Mesenteric fat pad (tissue), 1 donor: ENCODE measurements at regions not wholly inside any gene's neighbourhood (a gene's known extent, or its start where the extent isn't known, plus 50 kb on each side); places are given as distances from the start of the nearest gene placed in this dataset.
"Not testable (repeated sequence)": the region's sequence is repeated elsewhere in the genome, so short reads cannot be mapped to it uniquely, and the experiment has no call there.

Source experiments
- DNase-seq: peaks from one replicate; pipeline ENCODE4 v3.0.0-alpha.2; 2020; ENCODE audit warnings: low spot score
- donor health status: DM: yes; HTN: yes; CAD: no.

DNA sequence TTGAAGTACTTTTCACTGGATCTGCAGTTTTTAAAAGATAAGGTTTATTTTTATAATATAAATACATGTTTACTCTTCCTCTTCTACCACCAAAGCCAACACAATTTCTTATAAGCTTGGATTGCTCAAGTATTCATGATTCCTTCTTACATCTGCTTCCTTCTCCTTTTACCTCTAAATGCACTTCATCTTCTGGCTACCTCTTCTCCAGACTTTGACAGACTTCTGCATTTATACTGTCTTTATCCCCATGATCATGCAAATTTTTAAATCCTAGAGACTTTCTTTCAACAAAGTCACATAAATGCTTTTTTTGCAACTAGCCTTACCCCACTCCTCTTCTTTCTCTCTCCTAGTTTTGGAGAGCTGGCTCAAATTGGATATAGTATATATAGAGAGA is 142.9 kb downstream of the TFAP2B start:
- DNase-seq: no peak

DNA sequence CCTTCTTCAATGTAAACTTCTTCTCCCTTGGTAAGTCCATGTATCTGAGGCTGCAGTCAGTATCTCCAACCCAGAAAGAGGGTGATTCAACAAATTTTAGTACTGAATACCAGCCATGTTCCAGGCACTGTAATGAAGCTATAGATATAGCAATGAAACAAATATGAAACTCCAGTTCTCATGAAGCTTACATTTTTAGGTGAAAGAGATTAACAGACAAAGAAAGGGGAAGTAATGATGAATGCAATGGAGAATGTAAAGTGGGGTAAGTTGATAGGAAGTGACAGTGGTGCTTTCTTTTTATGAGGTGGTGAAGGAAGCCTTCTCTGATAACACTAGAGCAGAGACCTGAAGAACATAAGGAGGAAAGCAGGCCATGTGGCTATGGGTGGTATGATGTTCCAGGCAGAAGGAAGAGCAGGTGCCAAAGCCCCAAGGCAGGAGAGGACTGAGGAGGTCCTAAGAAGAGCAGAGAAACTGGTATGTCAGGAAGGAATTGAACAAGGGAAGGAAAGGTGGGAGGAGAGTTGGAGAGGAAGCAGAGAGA is 143.6 kb downstream of the TFAP2B start:
- DNase-seq: no peak

DNA sequence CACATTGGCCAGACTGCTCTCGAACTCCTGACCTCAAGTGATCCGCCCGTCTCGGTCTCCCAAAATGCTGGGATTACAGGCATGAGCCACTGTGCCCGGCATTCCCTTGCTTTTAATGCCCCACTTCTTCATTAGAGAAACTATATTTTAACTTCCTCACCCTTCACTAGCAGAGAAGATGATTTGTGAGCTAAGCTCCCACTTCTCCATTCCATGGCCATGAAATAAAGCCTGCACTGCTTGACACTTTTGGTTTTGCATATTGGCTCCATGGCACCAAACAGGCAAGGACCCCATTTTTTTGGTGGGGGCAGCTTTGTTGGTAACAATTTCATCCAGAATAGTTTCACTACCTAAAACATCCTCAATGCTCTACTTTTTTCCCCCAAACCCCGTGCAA is 145.3 kb downstream of the TFAP2B start:
- DNase-seq: no peak

DNA sequence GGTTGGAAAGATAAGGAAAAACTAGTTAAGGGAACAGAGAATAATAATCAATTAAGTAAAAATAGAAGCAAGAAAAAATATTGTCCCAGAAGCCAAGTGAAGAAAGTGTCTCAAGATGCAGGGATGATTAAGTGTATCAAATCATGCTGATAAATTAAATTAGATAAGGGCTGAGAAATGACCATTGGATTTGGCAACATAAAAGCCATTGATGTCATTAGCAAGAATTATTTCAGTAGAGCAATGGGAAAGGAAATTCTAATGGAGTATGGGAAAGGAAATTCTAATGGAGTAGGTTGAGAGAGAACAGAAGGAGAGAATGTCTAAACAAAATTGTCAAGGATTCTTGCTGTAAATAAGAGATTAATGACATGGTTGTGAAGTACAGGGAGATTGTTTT is 146.8 kb downstream of the TFAP2B start:
- DNase-seq: no peak

DNA sequence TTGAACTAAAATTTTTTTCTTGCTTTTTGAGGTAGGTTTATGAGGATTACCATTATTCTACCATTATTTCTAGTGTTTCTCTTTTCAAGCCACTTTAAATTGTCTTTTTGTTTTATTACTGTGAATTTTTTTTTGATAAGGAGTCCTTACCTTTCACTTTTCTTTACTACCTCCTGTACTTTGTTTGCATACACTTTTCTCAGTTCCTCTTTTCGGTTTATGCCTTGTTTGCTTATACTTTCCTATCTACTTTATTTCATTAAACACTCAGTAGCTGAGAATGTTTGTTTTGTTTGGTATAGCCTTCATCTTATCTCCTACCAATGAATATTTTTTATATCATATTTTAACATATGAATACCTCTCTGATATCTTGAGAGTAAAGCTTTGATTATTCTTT is 147.9 kb downstream of the TFAP2B start:
- DNase-seq: no peak

DNA sequence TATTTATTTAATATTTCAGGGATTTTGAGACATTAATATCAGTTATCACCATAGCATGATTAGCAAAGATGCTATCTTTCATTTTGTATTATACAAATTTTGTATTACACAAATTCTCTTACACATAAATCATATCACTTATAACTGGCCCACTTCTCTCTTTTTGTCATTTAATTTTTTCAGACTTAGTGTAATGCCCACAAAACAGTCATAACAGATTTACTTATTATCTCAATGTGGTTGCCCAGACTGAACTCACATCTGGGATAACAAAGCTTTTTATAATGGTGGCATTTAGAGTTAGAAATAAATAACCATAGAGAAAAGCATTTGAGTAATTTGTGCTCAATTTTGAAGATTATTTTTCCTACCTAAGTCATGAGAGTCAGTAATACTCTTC is 148.3 kb downstream of the TFAP2B start:
- no peak for DNase-seq

DNA sequence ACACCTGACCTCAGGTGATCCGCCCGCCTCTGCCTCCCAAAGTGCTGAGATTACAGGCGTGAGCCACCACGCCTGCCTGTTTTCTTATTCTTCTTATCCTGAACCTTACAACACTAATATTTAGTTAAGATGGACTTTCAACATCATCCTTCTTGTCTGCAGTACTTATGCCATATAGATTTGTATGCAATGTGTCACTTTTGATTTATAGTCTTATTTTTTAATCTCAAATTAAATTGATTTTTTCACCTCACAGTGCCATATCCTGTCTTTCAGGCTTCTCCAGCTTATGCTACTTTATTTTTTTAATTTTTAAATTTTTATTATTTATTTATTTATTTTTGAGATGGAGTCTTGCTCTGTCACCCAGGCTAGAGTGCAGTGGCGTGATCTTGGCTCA is 149.6 kb downstream of the TFAP2B start:
- DNase-seq: not testable (repeated sequence)

DNA sequence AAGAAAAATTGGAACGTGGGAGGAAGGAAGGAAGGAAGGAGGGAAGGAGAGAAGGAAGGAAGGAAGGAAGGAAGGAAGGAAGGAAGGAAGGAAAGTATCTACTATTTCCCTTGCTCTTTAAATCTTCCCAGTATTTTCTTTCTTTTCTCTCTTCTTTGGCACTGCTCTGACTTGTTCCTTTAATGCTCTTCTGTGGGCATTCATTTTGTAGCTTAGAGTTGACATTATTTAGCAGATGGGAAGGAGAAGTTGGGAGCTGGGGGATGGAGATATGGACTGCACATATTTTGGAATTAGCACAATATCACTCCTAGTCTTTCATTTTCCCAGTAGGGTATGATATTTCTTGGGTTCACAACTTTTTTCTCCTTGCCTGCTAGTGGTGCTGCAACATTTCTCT is 152.2 kb downstream of the TFAP2B start:
- no peak for DNase-seq

DNA sequence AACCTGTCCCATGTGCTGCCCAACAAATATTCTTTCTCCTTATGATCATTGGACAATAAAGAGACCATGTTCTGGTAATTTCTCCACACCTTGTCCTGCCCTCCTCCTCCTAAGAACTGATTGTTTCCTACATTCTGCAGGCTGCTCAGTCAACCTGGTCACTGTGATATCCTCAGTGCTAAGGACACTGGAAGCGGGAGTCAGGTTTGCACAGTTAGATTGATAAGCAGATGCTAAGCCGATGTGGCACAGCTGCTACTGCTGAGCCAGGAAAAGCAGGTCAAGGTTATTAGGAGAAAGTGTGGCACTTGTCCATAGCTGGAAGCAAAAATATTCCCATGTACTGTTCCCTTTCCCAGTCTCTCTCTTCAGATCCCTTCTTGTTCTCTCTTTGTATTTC is 154.8 kb downstream of the TFAP2B start:
- DNase-seq: no peak

DNA sequence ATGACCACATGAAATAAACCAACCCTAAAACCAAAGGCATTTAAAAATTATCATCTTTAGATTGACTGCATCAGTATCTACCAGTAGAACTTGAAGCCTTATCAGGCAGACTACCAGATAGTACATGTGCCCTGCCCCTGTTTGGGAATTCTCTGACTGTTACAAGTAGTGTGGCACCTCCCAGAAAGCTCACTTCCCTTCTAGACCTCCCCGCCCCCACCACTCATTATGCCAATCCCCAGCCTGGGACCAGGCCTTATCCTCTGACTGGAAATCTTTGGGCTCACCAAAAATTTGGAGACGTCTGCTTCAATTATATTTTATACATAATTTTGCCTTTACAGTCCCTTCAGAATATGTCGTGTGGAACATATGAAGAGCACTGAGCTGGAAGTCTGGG is 155.6 kb downstream of the TFAP2B start:
- DNase-seq: no peak

DNA sequence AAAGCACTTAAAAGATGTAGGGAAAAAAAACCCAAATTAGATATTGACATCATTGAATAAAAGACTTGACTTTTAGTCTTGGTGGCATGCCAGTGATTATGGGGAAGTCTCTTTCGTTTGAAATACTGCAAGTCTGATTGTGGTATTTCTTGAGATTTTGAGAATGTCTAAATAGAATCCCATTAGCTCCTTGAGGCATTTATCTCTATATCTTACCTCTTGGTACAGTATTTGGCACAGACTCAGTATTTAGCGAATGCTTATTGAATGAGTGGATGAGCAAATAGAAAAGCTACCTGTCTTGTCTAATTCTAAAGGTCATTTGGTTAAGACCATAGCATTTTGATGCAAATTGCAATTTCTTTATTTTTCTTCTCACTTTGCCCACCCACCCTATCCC is 156.5 kb downstream of the TFAP2B start:
- DNase-seq: no peak

DNA sequence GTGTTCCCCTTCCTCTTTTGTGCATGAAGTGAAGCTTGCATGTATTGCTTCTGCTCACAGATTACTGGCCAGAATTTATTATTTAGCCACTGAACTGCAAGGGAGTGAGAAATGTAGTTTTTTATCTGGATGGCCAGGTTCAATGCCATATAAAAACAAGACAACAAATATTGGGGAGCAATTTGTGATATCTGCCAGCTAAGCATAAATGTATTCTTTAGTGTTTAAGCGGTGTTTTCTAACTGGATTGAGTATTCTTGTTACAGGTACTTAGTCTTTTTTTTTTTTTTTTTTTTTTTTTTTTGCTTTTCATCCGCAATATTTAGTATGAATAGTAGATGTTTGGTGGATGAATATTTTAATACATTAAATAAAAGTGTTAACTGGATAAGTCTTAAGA is 158.2 kb downstream of the TFAP2B start:
- DNase-seq: no peak

DNA sequence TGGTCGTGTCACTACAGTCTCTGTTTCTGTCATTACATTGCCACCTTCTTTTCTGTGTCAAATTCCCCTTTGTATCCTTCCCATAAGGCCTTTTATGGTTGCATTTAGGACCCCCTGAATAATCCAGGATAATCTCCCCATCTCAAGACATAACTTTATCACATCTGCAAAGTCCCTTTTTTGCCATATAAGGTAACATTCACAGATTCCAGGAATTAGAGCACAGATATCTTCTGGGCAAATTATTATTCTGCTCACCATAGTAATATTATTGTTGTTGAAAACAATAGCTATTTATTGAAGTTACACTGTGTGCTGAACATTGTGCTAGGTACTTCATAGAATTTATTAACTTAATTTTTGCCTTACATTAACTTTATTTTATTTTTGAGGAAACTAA is 159.1 kb downstream of the TFAP2B start:
- no peak for DNase-seq

DNA sequence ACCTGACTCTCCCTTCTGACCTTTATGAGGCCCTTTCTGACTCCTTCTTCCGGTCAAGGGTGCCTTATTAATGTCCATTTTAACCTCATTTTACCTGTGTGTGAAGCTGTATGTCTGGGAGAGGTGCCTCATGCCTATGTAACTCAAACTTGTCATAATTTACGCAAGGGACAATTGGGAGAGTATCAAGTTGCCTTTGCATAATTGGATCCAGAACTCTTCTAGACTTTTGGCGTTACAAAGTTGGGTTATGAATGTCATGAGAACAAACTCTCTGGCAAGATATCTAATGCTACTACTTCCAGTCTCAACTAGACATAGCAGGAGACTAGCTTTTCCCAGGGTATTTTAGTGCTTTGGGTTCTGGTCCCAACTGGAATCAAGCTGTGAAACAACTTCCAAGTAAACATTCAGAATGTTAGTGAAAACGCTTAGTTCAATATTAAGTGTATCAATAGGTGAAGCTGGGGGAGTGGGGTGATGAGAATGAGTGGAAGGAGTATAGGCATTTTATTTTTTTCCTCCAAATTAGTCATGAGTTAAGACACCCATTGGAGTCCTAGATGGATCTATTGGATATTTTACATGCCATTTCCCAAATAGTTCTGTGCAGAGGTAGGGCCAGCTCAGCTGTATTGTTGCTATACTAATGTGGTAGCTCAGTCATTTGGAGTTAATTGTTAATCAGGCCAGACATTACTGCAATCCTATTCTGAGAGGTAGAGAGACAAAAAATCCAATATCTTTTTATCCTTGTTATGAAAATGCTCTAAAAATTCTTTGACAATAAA is 159.9 kb downstream of the TFAP2B start:
- DNase-seq: no peak

DNA sequence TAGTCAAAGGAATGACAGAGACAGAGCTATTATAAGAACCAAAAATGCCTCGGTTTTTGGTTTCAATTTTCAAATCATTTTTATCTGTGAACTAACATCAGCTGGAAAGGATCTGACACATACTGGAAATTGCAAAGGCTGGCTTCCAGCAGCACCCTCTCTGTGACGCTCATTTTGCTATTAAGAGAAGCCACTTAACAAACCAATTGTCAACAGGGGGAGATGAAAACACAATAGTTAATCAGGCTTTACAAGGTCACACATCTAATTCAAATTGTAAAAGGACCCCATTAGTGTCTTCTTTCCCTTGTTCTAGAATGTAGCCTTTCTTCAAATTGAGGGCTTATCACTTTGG is 160.5 kb downstream of the TFAP2B start:
- no peak for DNase-seq

DNA sequence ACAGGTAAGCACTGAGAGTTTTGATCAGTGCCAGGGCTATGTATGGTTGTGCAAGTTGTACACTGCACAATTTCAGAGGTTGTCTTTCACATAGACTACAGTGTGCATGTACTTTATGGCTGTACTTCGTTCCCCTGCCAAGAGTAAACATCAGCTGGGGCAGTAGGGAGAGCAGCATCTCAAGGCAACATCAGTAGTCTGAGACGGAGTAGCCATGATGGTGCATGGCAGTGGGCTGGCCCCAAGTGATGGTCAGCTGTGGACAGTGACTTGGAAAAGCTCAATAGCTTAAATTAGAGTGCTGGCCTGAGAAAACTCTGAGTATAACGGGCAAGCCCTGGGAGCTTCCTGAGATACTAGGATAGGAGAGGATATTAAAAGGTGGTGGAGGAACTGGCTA is 165.5 kb downstream of the TFAP2B start:
- no peak for DNase-seq

DNA sequence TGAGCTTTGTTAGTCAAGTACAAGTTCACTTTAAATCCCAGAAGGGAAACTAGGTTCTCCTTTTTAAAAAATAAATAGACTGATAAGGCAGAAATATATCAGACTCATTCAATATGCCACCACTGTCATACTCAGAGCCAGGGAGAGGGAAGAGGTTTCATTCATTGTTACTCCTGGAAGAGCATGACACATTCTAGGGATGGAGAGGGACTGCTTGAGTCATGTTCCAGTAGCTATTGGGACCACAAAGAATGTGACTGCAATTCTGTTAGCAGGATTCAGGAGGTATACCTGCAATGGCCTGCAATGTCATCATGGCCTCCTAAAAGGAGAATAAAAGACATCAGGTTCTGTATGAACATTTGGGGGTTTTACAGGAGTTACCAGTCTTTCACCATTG is 167.6 kb downstream of the TFAP2B start:
- DNase-seq: no peak

DNA sequence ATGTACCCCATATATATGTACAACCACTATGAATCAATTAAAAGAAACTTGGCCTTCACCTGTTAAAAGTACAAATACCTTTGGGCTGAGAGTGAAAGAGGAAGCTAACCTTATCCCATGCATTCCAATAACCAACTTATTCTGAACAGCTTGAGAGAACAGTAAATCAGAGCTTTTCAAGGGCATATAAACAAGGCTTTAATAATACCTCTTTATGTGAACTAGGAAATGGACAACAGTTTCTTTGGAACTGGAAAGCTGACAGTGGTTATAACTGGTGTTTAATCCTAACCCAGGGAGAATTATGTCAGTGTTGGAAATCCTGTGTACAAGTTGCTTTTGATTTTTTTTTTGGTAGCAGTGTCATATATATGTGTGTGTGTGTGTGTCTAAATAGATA is 170.5 kb downstream of the TFAP2B start:
- no peak for DNase-seq

DNA sequence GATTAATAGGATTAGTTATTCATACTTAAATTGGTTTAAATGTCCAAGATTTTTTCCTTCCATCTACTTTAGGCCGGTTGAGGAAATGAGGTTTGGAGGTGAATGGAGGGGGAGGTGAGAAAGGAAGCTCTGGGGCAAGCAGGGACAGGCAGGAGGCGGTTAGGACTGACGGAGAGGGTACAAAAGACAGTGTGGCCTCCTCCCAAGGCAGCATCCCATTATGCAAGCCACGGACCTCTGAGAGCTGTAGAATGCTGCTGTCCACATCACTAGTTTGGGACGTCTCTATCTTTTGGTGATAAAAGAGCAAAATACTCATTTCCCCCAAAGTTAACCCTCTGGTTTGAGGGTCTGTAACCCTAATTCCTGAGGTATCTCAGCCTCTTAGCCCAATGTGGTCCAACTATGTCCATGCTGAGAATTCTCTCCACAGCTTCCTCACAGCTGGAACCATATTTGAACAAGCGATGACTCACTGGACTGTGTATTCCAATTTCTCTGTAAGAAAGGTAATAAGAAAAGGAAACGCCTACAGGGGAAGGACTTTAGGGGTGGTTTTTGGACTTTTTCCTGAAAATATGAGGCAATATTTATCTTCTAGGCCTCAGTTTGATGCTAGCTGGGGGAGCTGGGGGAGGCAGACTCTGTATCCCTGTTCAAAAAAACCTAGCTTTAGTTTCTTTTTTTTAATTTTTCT is 172.2 kb downstream of the TFAP2B start:
- DNase-seq: no peak

DNA sequence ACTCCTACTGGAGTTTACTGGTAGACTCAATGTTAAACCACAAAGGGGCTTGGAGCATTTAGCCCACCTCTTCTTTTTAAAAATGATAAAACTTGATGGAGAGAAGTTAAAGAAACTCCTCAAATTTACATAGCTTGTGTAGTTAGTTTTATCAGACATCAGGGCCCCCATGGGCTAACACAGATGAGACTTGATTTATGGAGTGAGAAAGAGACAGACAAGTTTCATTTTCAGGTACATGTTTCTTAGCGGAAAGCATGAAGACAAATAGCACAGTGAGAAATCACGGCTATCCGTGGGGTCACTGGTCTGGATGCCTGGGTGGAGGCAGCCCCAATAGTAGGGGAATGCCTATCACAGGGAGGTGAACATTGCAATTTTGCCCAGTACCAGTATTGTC is 173.6 kb downstream of the TFAP2B start:
- DNase-seq: no peak

DNA sequence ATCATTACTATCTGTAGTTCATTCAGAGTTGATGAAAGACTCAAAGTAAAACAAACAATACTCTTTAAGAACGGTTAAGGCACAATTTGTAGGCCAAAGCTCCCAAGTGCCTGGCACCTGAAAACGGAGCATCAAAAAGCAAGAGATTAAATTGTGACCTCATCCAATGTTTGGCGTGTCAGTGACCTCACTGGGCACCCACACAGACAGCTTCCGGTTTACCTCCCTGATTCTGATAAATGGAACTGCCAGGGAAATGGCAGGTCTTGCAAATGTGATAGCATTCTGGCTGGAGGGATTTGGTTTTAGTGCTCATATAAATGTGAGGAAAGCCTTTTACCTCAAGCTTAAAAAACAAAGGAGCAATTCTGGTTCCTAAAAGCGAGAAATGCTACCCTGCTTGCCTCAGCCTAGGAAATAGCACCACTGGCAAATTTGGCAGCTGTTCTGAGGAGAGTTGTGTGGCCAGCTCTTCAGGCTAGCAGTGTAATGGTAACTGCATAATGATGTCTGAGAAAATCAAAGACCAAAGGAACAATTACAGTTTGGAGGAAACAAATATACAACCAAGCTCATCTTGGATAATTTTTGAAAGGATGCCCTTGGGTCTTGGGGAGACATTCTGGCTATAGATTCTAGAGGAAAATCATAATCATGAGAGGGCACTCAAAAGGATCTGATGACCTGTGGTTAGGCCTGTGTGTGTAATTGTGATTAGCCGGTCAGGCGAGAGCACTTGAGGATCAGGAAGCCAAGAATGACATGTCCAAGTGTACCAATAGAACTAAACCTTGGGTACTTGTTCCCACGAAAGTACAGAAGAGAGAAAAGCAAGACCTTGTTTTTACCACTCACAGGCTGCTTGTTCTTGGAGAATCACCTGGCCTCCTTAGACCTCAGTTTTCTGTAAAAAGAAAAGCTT is 174.3 kb downstream of the TFAP2B start:
- no peak for DNase-seq
